H9 (cell line): ENCODE measurements at regions not wholly inside any gene's neighbourhood (a gene's known extent, or its start where the extent isn't known, plus 50 kb on each side); places are given as distances from the start of the nearest gene placed in this dataset.

Source experiments
- DNase-seq: peaks from one replicate; pipeline ENCODE4 v3.0.0-alpha.2; 2017
- H2AFZ ChIP-seq: one replicate; pipeline ENCODE4 v1.6.1; 2013; ENCODE audit warnings: mild to moderate bottlenecking, low read length, control low read depth, moderate library complexity
- H2AK5ac ChIP-seq: 2 replicates; pipeline ENCODE4 v1.6.1; 2013; ENCODE audit warnings: low read length, control low read depth, mixed read lengths; ENCODE audit not compliant: insufficient read length
- H2BK120ac ChIP-seq: one replicate; pipeline ENCODE4 v1.6.1; 2013; ENCODE audit warnings: low read depth, mild to moderate bottlenecking, low read length, control low read depth, inconsistent platforms; ENCODE audit not compliant: poor library complexity, severe bottlenecking
- H2BK12ac ChIP-seq: 2 replicates; pipeline ENCODE4 v1.6.1; 2013; ENCODE audit warnings: low read length, control low read depth, mixed read lengths, low read depth; ENCODE audit not compliant: insufficient read length
- H2BK15ac ChIP-seq: 2 replicates; pipeline ENCODE4 v1.6.1; 2013; ENCODE audit warnings: low read depth, low read length, control low read depth
- H2BK20ac ChIP-seq: one replicate; pipeline ENCODE4 v1.6.1; 2013; ENCODE audit warnings: low read depth, mild to moderate bottlenecking, low read length, control low read depth, inconsistent platforms; ENCODE audit not compliant: poor library complexity, severe bottlenecking
- H2BK5ac ChIP-seq: 2 replicates; pipeline ENCODE4 v1.6.1; 2013; ENCODE audit warnings: low read length, control low read depth, mixed read lengths; ENCODE audit not compliant: insufficient read length
- H3K14ac ChIP-seq: 2 replicates; pipeline ENCODE4 v1.6.1; 2013; ENCODE audit warnings: low read length, control low read depth; ENCODE audit not compliant: insufficient read depth
- H3K18ac ChIP-seq: 2 replicates; pipeline ENCODE4 v1.6.1; 2013; ENCODE audit warnings: low read depth, mild to moderate bottlenecking, mixed read lengths, low read length, control low read depth; ENCODE audit not compliant: insufficient read length
- H3K23ac ChIP-seq: 2 replicates; pipeline ENCODE4 v1.6.1; 2013; ENCODE audit warnings: low read length, control low read depth, mixed read lengths, low read depth; ENCODE audit not compliant: insufficient read length
- H3K23me2 ChIP-seq: 2 replicates; pipeline ENCODE4 v1.6.1; 2013; ENCODE audit warnings: low read depth, mild to moderate bottlenecking, mixed read lengths, low read length, control low read depth; ENCODE audit not compliant: insufficient read length, poor library complexity, severe bottlenecking
- H3K27ac ChIP-seq: 2 replicates; pipeline ENCODE4 v1.5.1; 2013; ENCODE audit warnings: low read length, control low read depth, mixed read lengths, low read depth; ENCODE audit not compliant: insufficient read length
- H3K27me3 ChIP-seq: 2 replicates; pipeline ENCODE4 v1.6.1; 2013; ENCODE audit warnings: low read length, control low read depth, inconsistent platforms; ENCODE audit not compliant: insufficient read depth
- H3K4ac ChIP-seq: 2 replicates; pipeline ENCODE4 v1.6.1; 2013; ENCODE audit warnings: low read depth, mild to moderate bottlenecking, control low read depth, inconsistent platforms, low read length, moderate library complexity
- H3K4me1 ChIP-seq: 2 replicates; pipeline ENCODE4 v1.6.1; 2013; ENCODE audit warnings: low read length, control low read depth, inconsistent platforms; ENCODE audit not compliant: insufficient read depth
- H3K4me2 ChIP-seq: 2 replicates; pipeline ENCODE4 v1.6.1; 2013; ENCODE audit warnings: low read length, control low read depth, mixed read lengths; ENCODE audit not compliant: insufficient read length, insufficient read depth
- H3K56ac ChIP-seq: 2 replicates; pipeline ENCODE4 v1.6.1; 2013; ENCODE audit warnings: low read depth, mild to moderate bottlenecking, mixed read lengths, low read length, control low read depth; ENCODE audit not compliant: insufficient read length
- H3K79me1 ChIP-seq: 2 replicates; pipeline ENCODE4 v1.6.1; 2013; ENCODE audit warnings: low read depth, mild to moderate bottlenecking, moderate library complexity, low read length, control low read depth, inconsistent platforms; ENCODE audit not compliant: insufficient read depth, poor library complexity, severe bottlenecking
- H3K79me2 ChIP-seq: 2 replicates; pipeline ENCODE4 v1.6.1; 2013; ENCODE audit warnings: low read length, control low read depth, inconsistent platforms; ENCODE audit not compliant: insufficient read depth
- H3K9ac ChIP-seq: 2 replicates; pipeline ENCODE4 v1.6.1; 2013; ENCODE audit warnings: low read length, control low read depth, mixed read lengths; ENCODE audit not compliant: insufficient read length; ENCODE audit errors: extremely low read depth
- H3K9me3 ChIP-seq: one replicate; pipeline ENCODE4 v1.6.1; 2013; ENCODE audit warnings: low read depth, low read length, inconsistent platforms; ENCODE audit not compliant: control insufficient read depth
- H3T11ph ChIP-seq: one replicate; pipeline ENCODE4 v1.6.1; 2013; ENCODE audit warnings: mild to moderate bottlenecking, low read length, control low read depth, inconsistent platforms
- H4K20me1 ChIP-seq: one replicate; pipeline ENCODE4 v1.6.1; 2013; ENCODE audit not compliant: control insufficient read depth, insufficient read length, insufficient read depth
- H4K5ac ChIP-seq: 2 replicates; pipeline ENCODE4 v1.6.1; 2013; ENCODE audit warnings: low read depth, mild to moderate bottlenecking, mixed read lengths, low read length, control low read depth; ENCODE audit not compliant: insufficient read length
- H4K8ac ChIP-seq: replicated peaks from 2 replicates; pipeline ENCODE4 v1.6.1; 2013; ENCODE audit warnings: low read length, control low read depth, mixed read lengths, low read depth; ENCODE audit not compliant: insufficient read length
- H4K91ac ChIP-seq: 2 replicates; pipeline ENCODE4 v1.6.1; 2013; ENCODE audit warnings: low read depth, mild to moderate bottlenecking, moderate library complexity, mixed read lengths, low read length, control low read depth; ENCODE audit not compliant: insufficient read length
- H3K27ac Mint-ChIP-seq, 3 experiments: 2 replicates in 2 of 3; 3 replicates in 1 of 3; pipeline ENCODE4 v1.8.0; 2020 to 2021; ENCODE audit warnings: mixed read lengths in 3 of 3, mild to moderate bottlenecking in 1 of 3, moderate library complexity in 1 of 3
- H3K27me3 Mint-ChIP-seq: 2 replicates; pipeline ENCODE4 v1.8.0; 2021; ENCODE audit warnings: low read depth, mild to moderate bottlenecking, moderate library complexity, mixed read lengths
- H3K36me3 Mint-ChIP-seq, 3 experiments: 2 replicates in 2 of 3; 3 replicates in 1 of 3; pipeline ENCODE4 v1.8.0; 2020 to 2021; ENCODE audit warnings: low read depth in 3 of 3, mixed read lengths in 3 of 3; ENCODE audit not compliant: insufficient read depth in 1 of 3
- H3K4me1 Mint-ChIP-seq, 2 experiments: 2 replicates each; pipeline ENCODE4 v1.8.0; 2020; ENCODE audit warnings: mixed read lengths in 2 of 2
- H3K4me3 Mint-ChIP-seq, 2 experiments: 2 replicates in 1 of 2; 3 replicates in 1 of 2; pipeline ENCODE4 v1.8.0; 2020 to 2021; ENCODE audit warnings: mild to moderate bottlenecking in 2 of 2, mixed read lengths in 2 of 2, moderate library complexity in 1 of 2
- H3K9me3 Mint-ChIP-seq, 2 experiments: 2 replicates in 1 of 2; 3 replicates in 1 of 2; pipeline ENCODE4 v1.8.0; 2020; ENCODE audit warnings: mild to moderate bottlenecking in 2 of 2, mixed read lengths in 2 of 2, moderate library complexity in 1 of 2
- WGBS: extraction: QIAGEN DNeasy Blood & Tissue Kit; methylation state at CpG from one replicate; pipeline ENCODE4 v1.1.7; 2013; ENCODE audit warnings: missing lambda C conversion rate, low lambda C conversion rate, mixed read lengths; ENCODE audit not compliant: insufficient read length; ENCODE audit errors: extremely low coverage; 5-methylcytosine and 5-hydroxymethylcytosine counted together
- TF ChIP-seq, protein P1 (sequence below): fragments of 200-600 bp; sonication (generic); conservative IDR thresholded peaks from 3 replicates; pipeline ENCODE4 v1.8.0; 2021; ENCODE audit warnings: antibody characterized with exemption, mild to moderate bottlenecking

DNA sequence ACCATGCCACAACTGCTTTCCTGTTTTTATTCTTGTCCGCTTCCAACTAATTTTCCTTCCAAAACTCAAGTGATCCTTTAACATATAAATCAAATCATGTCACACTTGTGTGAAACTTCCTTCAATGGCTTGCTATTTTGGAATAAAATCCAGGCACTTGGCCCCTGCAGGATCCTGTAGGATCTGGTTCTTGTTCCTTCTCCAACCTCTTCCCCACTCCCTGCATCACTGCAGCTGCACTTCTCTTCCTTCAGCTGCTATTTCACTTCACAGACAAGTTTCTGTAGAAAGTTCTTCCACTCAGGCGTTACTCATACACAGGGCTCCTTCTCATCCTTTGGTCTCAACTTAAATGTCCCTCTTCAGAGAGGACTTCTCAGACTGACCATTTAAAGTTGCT lies 239.7 kb upstream of the BTG1 start:
- Mint-ChIP-seq H3K27me3 (peaks cover 2% of the 10 kb centered on the region), H3K36me3 (peaks cover 0 to 5% (median 4%) of the 10 kb centered on the region in 3 experiments; a peak in 2 of 7 replicates), H3K27ac (no peak overlapping the region), H3K4me3 (no peak overlapping the region), H3K4me1 (peaks cover 15 to 24% of the 10 kb centered on the region in 2 experiments), H3K9me3 (no peaks in the 10 kb centered on the region; a peak in 3 of 5 replicates)
- H3K4me1 ChIP-seq = no peaks in the 10 kb centered on the region
- H4K8ac ChIP-seq = no peak overlapping the region
- TF ChIP-seq, protein P1, sequence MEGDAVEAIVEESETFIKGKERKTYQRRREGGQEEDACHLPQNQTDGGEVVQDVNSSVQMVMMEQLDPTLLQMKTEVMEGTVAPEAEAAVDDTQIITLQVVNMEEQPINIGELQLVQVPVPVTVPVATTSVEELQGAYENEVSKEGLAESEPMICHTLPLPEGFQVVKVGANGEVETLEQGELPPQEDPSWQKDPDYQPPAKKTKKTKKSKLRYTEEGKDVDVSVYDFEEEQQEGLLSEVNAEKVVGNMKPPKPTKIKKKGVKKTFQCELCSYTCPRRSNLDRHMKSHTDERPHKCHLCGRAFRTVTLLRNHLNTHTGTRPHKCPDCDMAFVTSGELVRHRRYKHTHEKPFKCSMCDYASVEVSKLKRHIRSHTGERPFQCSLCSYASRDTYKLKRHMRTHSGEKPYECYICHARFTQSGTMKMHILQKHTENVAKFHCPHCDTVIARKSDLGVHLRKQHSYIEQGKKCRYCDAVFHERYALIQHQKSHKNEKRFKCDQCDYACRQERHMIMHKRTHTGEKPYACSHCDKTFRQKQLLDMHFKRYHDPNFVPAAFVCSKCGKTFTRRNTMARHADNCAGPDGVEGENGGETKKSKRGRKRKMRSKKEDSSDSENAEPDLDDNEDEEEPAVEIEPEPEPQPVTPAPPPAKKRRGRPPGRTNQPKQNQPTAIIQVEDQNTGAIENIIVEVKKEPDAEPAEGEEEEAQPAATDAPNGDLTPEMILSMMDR = no peak
- DNase-seq = no peak
- H4K5ac ChIP-seq = no peak overlapping the region
- no peaks in the 10 kb centered on the region for H3K9me3 ChIP-seq
- WGBS = no CpG with 5 or more reads among the region's 2 CpGs
- no peak overlapping the region for H2AK5ac ChIP-seq
- H3K4ac ChIP-seq = no peak overlapping the region
- no peak overlapping the region for H3T11ph ChIP-seq
- H3K18ac ChIP-seq = no peak overlapping the region
- H2BK20ac ChIP-seq = no peak overlapping the region
- no peak overlapping the region for H3K27ac ChIP-seq
- H4K91ac ChIP-seq = no peak overlapping the region
- no peak overlapping the region for H3K4me2 ChIP-seq
- H3K14ac ChIP-seq = no peak overlapping the region
- H3K79me1 ChIP-seq = no peaks in the 10 kb centered on the region
- no peaks in the 10 kb centered on the region for H3K23me2 ChIP-seq
- no peak overlapping the region for H2BK15ac ChIP-seq
- no peak overlapping the region for H3K23ac ChIP-seq
- no peaks in the 10 kb centered on the region for H4K20me1 ChIP-seq
- H2BK12ac ChIP-seq = no peak overlapping the region
- H2AFZ ChIP-seq = no peak overlapping the region
- H3K79me2 ChIP-seq = no peaks in the 10 kb centered on the region
- H3K27me3 ChIP-seq = no peaks in the 10 kb centered on the region
- no peak overlapping the region for H2BK5ac ChIP-seq
- no peak overlapping the region for H3K9ac ChIP-seq
- no peak overlapping the region for H2BK120ac ChIP-seq
- H3K56ac ChIP-seq = no peak overlapping the region
